Upper lobe of left lung (tissue), 6 donors: ENCODE measurements at regions not wholly inside any gene's neighbourhood (a gene's known extent, or its start where the extent isn't known, plus 50 kb on each side); places are given as distances from the start of the nearest gene placed in this dataset.

Experiments used
- ATAC-seq, 2 donors: fragments of 200-7000 bp; cut with Tn5 transposase; one replicate each; pipeline ENCODE4 v1.9.1; 2022; ENCODE audit warnings: mild to moderate bottlenecking in 2 of 2, moderate library complexity in 2 of 2; ENCODE audit not compliant: low FRiP score in 2 of 2
- DNase-seq, 2 donors: peaks; one replicate each; pipeline ENCODE4 v3.0.0-alpha.2; 2019 to 2020
- H3K27ac ChIP-seq, 4 donors: fragments of 200-600 bp; sonication (generic); one replicate each; pipeline ENCODE4 v1.5.1; 2016 to 2019
- H3K27me3 ChIP-seq, 4 donors: fragments of 200-600 bp; sonication (generic); one replicate each; pipeline ENCODE4 v1.5.1; 2017 to 2019
- H3K36me3 ChIP-seq, 4 donors: fragments of 200-600 bp; sonication (generic); one replicate each; pipeline ENCODE4 v1.5.1; 2016 to 2019
- H3K4me1 ChIP-seq, 4 donors: fragments of 200-600 bp; sonication (generic); one replicate each; pipeline ENCODE4 v1.5.1; 2018 to 2019
- H3K4me3 ChIP-seq, 4 donors: fragments of 200-600 bp; sonication (generic); one replicate each; pipeline ENCODE4 v1.5.1; 2017 to 2019; ENCODE audit warnings: mild to moderate bottlenecking in 2 of 4, moderate library complexity in 1 of 4
- H3K9me3 ChIP-seq, 4 donors: fragments of 200-600 bp; sonication (generic); one replicate each; pipeline ENCODE4 v1.5.1; 2018 to 2019
- CTCF ChIP-seq, 6 experiments: fragments of 450-650 bp in 4 of 6; fragments of 200-600 bp in 2 of 6; sonication (generic) in 2 of 6; IDR thresholded peaks; one replicate each; pipeline ENCODE4 v1.5.1; 2016 to 2019; ENCODE audit warnings: antibody characterized with exemption in 6 of 6
- EP300 ChIP-seq, 4 donors: sonication (generic); formaldehyde crosslinking; IDR thresholded peaks; one replicate each; pipeline ENCODE4 v1.5.1; 2017; ENCODE audit warnings: antibody characterized with exemption in 4 of 4, control low read depth in 2 of 4
- POLR2A ChIP-seq, 4 donors: fragments of 450-650 bp; IDR thresholded peaks; one replicate each; pipeline ENCODE4 v1.5.1; 2016 to 2017; ENCODE audit warnings: antibody characterized with exemption in 4 of 4, mild to moderate bottlenecking in 2 of 4
- POLR2AphosphoS5 ChIP-seq, 2 donors: sonication (generic); formaldehyde crosslinking; IDR thresholded peaks; one replicate each; pipeline ENCODE4 v1.5.1; 2017; ENCODE audit warnings: antibody characterized with exemption in 2 of 2
- WGBS, 2 donors: methylation state at CpG; one replicate each; pipeline ENCODE4 v1.1.5; 2017 to 2018; 5-methylcytosine and 5-hydroxymethylcytosine counted together
- donor health status: DM: no; HTN: no; CAD: no; lungs with moderate emphysema.
- donor health status: DM: no; HTN: yes; CAD: no; lungs with severe emphysema.

- Histone ChIP-seq H3K27me3 (no peaks in the 10 kb centered on the region), H3K4me3 (no peak overlapping the region), H3K4me1 (no peaks in the 10 kb centered on the region), H3K9me3 (no peaks in the 10 kb centered on the region), H3K36me3 (no peaks in the 10 kb centered on the region), H3K27ac (no peak overlapping the region)
- ATAC-seq (no peak), DNase-seq (no peak)
- WGBS, 2 donors: 32 to 39% methylated on average over 1 of the region's 1 CpG
- TF ChIP-seq POLR2A (IDR thresholded peaks at IDR 0.05): no peak
- TF ChIP-seq CTCF (IDR thresholded peaks at IDR 0.05): no peak
- TF ChIP-seq POLR2AphosphoS5 (IDR thresholded peaks at IDR 0.05): no peak
- no peak for TF ChIP-seq EP300 (IDR thresholded peaks at IDR 0.05)
These were observed 336.9 kb upstream of the SLC24A2 start for GRCh38 chr9:20125727-20126126.

GRCh38 chr9:20119566-20119965, 330.7 kb upstream of the SLC24A2 start:
- WGBS, 2 donors: 100% methylated on average over 1 of the region's 1 CpG
- DNase-seq (no peak), ATAC-seq (no peak)
- Histone ChIP-seq H3K27me3 (no peaks in the 10 kb centered on the region), H3K27ac (no peak overlapping the region), H3K4me3 (no peak overlapping the region), H3K4me1 (no peaks in the 10 kb centered on the region), H3K36me3 (no peaks in the 10 kb centered on the region), H3K9me3 (no peaks in the 10 kb centered on the region)
- TF ChIP-seq CTCF (IDR thresholded peaks at IDR 0.05) (no peak), EP300 (IDR thresholded peaks at IDR 0.05) (no peak), POLR2A (IDR thresholded peaks at IDR 0.05) (no peak), POLR2AphosphoS5 (IDR thresholded peaks at IDR 0.05) (no peak)

GRCh38 chr9:20117986-20118385, 329.1 kb upstream of the SLC24A2 start:
- H3K9me3 ChIP-seq: no peaks in the 10 kb centered on the region
- DNase-seq: no peak
- no peaks in the 10 kb centered on the region for H3K27me3 ChIP-seq
- WGBS, 2 donors: 49 to 62% methylated on average over 2 of the region's 2 CpGs
- no peak overlapping the region for H3K27ac ChIP-seq
- TF ChIP-seq CTCF (IDR thresholded peaks at IDR 0.05) (no peak), EP300 (IDR thresholded peaks at IDR 0.05) (no peak), POLR2A (IDR thresholded peaks at IDR 0.05) (no peak), POLR2AphosphoS5 (IDR thresholded peaks at IDR 0.05) (no peak)
- no peaks in the 10 kb centered on the region for H3K4me1 ChIP-seq
- H3K4me3 ChIP-seq: no peak overlapping the region
- H3K36me3 ChIP-seq: no peaks in the 10 kb centered on the region
- no peak for ATAC-seq

GRCh38 chr9:20117482-20117881, 328.6 kb upstream of the SLC24A2 start:
- ATAC-seq: no peak
- Histone ChIP-seq H3K4me3 (no peak overlapping the region), H3K27me3 (no peaks in the 10 kb centered on the region), H3K27ac (no peak overlapping the region), H3K9me3 (no peaks in the 10 kb centered on the region), H3K4me1 (no peaks in the 10 kb centered on the region), H3K36me3 (no peaks in the 10 kb centered on the region)
- no peak for DNase-seq
- WGBS, 2 donors: 61 to 62% methylated on average over 2 of the region's 2 CpGs
- TF ChIP-seq CTCF (IDR thresholded peaks at IDR 0.05): no peak
- TF ChIP-seq POLR2A (IDR thresholded peaks at IDR 0.05): no peak
- TF ChIP-seq EP300 (IDR thresholded peaks at IDR 0.05): no peak
- no peak for TF ChIP-seq POLR2AphosphoS5 (IDR thresholded peaks at IDR 0.05)

- no peak for ATAC-seq
- Histone ChIP-seq H3K27me3 (no peaks in the 10 kb centered on the region), H3K4me3 (no peak overlapping the region), H3K9me3 (no peaks in the 10 kb centered on the region), H3K36me3 (no peaks in the 10 kb centered on the region), H3K4me1 (no peaks in the 10 kb centered on the region), H3K27ac (no peak overlapping the region)
- no peak for DNase-seq
- WGBS, 2 donors: 88 to 94% methylated on average over 2 of the region's 2 CpGs
- no peak for TF ChIP-seq EP300 (IDR thresholded peaks at IDR 0.05)
- TF ChIP-seq CTCF (IDR thresholded peaks at IDR 0.05): no peak
- no peak for TF ChIP-seq POLR2AphosphoS5 (IDR thresholded peaks at IDR 0.05)
- TF ChIP-seq POLR2A (IDR thresholded peaks at IDR 0.05): no peak
These were observed 326.1 kb upstream of the SLC24A2 start for GRCh38 chr9:20114974-20115373.
